ENCODE measurements at regions not wholly inside any gene's neighbourhood (a gene's known extent, or its start where the extent isn't known, plus 50 kb on each side); places are given as distances from the start of the nearest gene placed in this dataset.

DNA sequence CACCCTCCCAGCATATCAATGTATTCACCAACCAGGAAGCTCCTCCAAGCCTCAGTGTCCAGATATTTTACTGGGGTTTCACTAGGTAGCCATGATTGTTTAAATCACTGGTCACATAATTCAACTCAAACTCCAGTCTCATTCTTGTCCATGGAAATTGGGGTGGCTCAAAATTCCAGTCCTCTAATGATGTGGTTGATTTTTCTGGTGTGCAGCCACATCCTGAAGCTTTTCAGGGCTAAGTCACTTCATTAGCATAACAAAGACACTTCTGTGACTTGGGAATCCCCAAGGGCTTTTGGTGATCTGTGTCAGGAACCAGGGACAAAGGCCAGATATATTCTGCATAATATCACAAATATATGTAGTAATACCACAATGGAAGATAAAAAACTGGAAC lies 786.9 kb upstream of the IGFBP3 start:
- no peak for DNase-seq (ENCODE audit: low read depth in 4 of 4, low spot score in 3 of 4)

DNA sequence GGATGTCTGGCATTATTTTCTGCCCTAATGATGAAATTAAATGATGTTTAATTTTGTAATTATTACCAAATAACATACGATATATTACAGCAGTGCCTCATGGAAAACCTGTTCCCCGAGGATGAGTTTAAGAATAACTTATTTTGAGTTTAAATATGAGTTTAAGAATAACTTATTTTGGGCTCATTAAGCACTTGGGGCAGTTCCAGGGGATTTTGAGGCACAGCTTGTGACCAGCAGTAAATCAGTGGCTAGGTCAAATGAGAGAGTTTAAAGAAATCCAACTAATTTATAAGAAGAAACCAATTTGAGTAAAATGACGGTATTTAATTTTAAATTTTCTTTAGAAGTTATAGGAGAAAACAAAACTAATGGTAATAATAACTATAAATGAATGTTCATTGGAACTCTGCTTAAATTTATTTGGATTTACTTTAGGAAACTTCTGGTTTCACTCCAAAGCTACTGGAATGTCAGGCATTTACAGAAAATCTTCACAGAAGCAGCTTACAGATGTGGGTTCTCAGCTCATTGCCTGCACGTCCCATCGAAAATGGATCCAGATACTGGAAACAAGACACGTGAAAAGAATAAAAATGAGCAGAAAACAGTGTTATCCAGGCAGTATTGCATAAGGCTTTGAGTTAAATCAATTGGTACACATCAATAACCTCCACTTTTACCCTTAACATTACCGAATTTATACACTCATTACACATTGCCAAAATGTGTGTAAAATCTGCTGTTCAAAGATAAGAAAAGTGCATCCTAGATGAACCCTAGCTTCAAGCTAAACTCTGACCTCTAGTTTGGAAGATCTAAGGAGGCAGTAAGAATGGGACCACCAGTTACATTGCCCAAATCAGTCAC lies 784.5 kb upstream of the IGFBP3 start:
- DNase-seq (ENCODE audit: low read depth in 4 of 4, low spot score in 3 of 4) = peak in 1 of 4 donors; percentile 13

DNA sequence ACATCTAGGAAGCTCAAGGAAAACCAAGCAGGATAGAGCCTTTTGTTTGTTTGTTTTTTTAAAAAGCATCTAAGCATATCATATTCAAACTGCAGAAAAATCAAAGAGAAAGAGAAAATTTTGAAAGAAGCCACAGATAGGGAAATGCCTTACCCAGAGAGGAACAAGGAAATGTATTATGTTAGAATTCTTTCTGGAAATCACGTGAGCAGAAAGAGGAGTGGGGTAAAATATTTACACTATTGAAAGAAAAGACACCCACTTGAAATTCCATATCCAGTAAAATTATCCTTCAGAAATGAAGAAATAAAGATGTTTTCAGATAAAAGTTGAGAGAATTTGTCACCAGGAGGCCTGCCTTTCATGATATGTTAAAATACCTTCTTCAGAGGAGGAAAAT lies 775.7 kb upstream of the IGFBP3 start:
- no peak for DNase-seq (ENCODE audit: low read depth in 4 of 4, low spot score in 3 of 4)

DNA sequence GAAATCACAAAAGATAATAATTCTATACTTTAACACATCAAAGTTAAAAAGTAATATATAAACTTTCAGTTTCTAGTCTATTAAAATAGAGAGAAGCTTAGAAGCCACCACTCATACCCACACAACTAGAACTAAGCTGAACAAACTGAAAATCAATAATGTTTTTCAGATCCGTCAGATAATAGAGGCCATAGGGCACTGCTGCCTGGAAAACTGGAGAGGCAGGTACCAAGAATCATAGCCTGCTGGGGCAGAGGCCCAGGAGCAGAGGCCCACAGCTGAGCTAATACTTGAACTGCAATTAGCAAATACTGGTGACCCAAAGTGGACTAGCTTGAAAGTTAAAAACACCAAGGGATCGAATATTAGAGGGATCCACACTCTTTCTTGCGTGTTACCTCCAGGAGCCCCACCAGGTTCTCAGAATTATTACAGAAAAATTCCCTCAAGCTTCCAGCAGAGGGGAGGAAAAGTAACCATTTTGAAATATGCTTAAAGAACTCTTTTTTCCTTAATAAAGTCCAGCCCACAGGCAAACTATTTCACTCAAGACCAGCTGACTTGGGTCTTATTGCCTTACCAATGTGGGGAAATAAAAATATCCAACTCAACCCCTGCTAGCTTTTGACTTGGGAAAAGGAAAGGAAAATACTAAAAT lies 774.1 kb upstream of the IGFBP3 start:
- no peak for DNase-seq (ENCODE audit: low read depth in 4 of 4, low spot score in 3 of 4)

DNA sequence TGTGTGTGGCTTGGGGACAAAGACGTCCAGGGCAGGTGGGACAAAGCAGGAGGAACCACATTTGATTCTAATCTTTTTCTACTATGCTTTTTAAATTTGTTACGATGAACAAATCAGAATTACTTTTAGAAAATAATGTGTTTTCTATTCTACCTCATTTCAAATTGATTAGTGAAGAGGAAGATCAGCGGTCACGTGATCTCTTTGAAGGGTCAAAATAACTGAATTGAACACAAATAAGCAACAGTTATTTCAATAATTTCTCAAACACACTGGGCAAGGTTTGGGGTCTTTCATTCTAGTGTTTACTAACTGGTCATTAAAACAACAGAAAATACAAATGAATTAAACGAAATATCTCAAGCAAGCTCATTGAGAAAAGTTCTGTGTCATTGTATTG lies 773.0 kb upstream of the IGFBP3 start:
- DNase-seq (ENCODE audit: low read depth in 4 of 4, low spot score in 3 of 4) = no peak

DNA sequence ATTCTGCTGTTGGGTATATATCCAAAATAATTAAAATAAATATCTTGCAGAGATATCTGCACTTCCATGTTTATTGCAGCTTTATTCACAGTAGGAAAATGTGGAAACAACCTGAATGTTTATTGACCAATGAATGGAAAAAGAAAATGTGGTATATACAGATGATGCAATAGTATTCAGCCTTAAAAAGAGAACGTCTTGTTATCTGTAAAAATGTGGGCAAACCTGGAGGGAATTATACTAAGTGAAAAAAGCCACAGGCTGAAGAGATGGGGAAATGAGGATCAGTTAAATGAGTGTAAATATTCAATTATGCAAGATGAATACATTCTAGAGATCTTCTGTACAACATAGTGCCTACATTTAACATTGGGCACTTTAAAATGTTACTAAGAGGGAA lies 766.1 kb upstream of the IGFBP3 start:
- no peak for DNase-seq (ENCODE audit: low read depth in 4 of 4, low spot score in 3 of 4)

DNA sequence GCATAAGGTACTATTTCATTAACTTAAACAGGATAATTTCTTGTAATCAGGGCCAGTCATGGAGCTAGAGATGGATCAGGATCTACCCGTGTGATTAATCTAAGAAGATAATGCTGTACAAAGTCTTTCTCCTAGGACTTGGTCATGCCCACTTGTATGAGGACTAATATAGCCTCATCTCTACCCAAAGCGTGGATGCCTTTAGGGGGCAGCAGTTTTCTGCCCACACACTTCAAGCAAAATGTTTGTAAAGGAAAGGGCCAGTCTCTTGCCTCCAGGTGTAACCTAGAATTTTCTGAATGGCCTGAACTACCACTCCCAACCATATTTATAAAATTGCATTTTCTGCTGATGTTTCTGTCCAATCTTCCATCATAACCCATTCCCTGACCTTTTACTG lies 764.0 kb upstream of the IGFBP3 start:
- no peak for DNase-seq (ENCODE audit: low read depth in 4 of 4, low spot score in 3 of 4)

DNA sequence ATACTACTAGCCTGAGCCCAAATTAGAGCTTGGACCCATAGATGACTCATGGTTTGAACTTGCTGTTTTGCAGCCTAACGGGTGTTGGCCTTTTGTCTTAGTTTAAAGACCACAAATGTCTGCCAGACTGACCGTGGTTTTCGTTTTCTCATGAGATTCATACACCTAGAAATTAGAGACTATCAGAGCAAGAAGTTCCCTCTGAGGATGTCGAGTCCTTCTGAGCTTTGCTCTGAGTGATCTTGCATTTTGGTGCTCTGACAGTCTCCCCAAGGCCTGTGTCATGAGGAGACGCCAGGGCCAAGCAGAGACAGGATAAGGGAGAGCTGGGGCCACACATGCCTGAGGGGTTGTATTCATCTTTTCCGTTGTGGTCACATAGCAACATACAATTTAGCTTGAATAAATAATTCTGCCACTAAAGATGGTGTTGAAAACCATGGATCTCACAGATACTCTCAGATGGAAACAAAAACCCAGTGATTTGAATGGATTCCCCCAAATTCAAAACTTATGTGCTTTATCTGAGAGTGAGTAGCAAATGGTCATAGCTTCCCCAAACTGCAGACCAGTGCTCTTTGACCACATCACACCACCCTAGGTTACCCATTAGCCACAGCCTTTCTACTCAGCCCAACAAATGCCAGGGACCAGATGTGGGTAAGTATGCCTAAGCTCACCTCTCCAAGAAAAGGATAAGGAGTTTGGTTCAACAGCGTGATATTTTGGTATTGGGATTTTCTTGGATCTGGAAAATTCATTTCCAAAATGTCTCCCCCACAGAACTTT lies 762.0 kb upstream of the IGFBP3 start:
- no peak for DNase-seq (ENCODE audit: low read depth in 4 of 4, low spot score in 3 of 4)

DNA sequence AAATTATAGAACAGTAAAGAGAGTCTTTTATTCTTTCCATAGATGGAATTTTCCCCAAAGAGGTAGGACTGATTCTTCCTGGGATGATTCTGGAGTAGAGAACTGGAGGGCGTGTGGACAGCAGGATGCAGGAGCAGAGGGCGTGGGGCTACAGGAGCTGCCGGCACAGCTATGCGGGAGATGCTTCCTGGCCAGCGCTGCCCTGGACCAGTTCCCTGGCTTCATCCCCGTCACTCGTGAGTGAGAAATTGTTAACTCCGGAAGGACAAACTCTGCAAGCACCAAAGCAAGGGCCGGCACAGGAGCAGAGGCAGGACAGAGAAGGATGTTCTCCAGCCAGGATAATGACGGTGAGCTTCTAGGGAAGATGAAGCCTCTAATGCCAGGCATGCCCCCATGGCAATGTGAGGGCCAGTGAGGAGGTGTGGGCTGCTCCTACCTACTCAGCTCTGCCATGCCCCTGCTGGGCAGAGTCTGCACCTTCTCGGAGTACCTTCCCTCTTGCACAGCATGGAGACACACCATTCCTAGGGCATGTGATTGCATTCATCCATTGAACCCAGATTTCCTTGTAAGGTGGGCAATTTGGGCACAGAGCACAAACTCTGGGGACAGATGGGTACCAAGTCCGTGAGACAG lies 760.9 kb upstream of the IGFBP3 start:
- DNase-seq (ENCODE audit: low read depth in 4 of 4, low spot score in 3 of 4) = no peak

DNA sequence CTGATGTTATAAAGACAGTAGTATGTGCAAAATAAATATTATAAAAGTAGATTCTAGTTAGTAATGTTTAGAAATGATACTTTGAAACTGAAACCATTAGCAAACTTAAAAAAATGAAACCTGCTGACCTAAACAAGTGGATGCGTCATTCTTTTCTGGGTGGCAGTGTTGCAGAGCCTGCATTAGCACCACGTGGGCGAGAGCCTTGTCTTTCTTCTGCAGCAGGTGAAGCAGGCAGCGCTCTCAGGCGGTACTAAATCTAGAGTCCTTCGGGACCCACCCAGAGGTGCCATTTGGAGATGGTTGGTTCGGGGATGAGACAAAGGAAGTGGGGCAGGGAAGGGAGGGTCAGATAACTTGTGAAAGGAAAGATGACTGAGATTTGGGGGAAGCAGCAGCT lies 759.1 kb upstream of the IGFBP3 start:
- no peak for DNase-seq (ENCODE audit: low read depth in 4 of 4, low spot score in 3 of 4)

DNA sequence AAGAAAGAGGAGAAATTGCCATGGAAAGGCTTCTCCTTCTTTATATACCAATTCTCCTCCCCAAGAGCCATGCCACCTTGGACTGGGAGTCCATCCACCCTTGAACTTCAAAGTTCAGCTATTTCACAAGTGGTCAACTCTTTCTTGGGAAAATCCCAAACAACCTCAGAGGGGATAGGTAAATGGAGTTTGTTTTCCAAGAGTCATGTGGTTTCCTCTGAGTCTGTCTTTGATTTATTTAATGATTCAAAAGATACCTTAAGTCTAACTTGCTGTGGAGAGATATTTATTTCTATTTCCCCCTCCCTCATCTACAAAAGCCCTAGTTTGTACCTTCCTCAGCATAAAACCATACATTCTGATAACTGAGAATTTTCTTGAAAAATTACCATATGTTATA lies 758.6 kb upstream of the IGFBP3 start:
- no peak for DNase-seq (ENCODE audit: low read depth in 4 of 4, low spot score in 3 of 4)

DNA sequence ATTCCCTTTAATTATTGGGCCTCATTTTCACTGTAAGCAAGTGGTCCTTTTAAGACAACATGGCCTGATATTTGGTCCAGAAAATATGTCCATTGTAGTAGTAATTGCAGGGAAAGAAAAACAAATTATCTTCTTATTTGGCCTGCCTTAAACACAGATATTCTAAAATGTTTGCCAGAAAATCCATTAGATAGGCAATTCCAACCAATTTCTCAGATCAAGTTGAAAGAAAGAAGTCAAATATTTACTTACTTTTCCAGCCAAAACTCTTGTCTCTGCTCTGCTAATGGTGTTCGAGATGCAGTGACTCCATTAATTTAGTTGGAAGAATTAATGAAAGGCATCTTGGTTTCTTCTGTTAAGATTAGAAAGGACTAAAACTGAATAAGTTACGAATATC lies 757.3 kb upstream of the IGFBP3 start:
- DNase-seq (ENCODE audit: low read depth in 4 of 4, low spot score in 3 of 4) = no peak

DNA sequence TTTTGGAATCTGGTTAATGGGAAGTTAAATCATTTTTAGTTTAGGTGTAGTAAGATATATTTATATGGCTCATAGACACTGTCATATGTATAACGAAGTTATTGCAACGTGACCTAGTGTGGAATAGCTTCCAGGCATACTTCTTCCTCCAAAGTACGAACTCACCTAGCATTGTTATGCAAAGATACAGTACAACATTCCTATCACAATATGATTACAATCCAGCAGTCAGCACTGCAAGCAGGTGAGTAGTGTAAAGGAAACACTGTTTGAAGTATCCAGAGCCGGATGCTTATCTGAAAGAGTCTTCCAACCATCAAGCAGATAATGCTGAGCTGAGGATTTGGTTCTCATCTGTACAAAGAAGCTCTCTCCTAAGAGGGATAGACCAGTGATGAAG lies 754.4 kb upstream of the IGFBP3 start:
- DNase-seq (ENCODE audit: low read depth in 4 of 4, low spot score in 3 of 4) = no peak

DNA sequence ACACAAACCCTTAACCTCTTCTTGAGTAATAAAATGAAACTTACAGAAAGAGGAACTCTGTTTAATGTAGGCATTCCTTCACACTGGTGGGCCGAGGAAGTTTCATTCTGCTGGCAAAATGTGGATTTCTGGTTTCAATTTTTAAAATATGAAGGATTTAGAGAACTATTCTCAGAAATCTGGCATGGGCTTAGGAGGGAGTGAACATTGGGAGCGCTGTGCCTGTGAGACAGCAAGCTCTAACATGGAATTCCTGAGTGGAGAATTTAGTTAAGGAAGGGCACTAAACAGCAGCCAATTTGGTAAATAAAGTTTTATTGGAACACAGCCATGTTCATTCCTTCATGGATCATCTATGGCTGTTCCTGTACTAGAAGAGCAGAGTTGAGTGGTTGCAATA lies 751.8 kb upstream of the IGFBP3 start:
- DNase-seq (ENCODE audit: low read depth in 4 of 4, low spot score in 3 of 4) = no peak

DNA sequence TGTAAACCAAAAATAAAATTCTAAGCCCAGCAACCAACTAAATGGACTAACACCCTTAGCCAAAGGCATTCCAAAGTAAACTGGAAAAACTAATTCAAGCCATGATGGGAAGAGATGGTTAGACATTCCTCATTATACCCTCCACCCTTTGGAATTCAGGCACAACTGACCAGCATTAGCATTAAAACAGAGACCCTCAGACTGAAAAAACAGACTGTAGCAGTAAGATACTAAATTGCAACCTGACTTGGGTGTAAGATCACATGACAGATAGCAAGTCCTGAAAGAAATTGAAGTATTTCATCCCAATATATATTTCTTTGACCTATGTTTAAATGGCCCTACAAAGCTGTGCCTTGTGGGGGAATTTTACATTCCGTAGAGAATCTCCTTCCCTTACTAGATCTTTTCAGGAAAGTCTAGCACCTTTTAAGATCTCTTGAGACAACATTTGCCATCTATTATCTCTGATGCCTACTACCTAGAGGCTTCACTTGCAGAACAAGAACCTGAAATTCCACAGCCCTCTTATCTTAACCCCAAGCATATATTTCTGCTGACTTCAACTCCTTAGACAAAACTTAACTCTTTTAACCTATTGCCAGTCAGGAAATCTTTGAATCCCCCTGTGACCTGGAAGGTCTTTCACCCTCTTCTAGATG lies 750.2 kb upstream of the IGFBP3 start:
- DNase-seq (ENCODE audit: low read depth in 4 of 4, low spot score in 3 of 4) = no peak

DNA sequence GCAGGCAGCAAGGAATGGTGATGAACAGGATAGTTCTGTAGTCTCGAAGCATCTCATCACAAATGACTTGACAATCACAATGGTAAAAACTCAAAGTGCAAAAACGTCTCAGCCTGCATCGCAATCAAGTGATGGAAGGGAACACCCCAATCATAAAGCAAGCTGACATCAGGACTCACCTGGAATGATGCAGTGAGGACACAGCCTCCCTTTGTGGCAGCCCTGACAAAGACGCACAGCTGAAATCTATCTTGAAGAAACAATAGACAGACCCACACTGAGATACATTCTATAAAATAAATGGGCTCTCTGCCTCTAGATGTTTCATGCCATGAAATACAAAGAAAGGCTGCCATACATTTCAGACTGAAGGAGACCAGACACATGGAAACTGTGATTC lies 748.0 kb upstream of the IGFBP3 start:
- no peak for DNase-seq (ENCODE audit: low read depth in 4 of 4, low spot score in 3 of 4)

DNA sequence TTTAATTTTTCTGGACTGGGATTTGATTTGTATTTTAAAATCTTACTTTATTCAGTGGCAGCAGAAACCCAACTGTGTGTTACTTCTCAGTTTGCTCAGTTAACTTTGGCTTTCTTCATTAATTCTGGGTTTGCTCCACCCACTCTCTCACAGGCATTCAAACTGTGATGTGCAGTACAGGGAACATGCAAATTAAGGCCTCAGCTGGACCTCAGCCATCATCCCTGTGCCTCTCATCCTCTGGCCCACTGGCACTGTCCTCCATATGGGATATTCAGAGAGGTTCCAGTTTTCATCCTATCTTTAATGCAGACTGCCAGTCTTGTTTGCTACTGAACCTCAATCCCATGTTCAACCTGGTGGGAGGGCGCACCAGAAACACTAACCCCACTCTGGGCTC lies 743.4 kb upstream of the IGFBP3 start:
- no peak for DNase-seq (ENCODE audit: low read depth in 4 of 4, low spot score in 3 of 4)

DNA sequence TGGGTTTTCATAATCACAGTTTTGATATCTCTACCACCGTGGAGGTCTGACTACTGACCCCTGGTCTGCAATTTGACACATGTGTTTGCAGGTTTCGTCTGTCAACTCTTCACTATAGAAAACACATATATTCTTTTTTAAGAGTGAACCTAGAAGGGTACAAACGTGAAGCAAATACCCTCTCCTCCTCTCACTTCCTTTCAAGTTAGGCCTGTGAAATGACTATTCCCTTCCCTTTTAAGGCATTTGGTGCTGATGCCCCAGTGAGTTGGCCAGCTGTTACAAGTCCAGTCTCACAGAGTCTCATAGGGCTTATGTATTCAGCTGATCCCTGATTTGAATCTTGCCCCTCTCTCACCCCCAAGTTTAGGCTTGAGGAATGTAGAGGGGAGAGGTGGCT lies 742.0 kb upstream of the IGFBP3 start:
- DNase-seq (ENCODE audit: low read depth in 4 of 4, low spot score in 3 of 4) = no peak

DNA sequence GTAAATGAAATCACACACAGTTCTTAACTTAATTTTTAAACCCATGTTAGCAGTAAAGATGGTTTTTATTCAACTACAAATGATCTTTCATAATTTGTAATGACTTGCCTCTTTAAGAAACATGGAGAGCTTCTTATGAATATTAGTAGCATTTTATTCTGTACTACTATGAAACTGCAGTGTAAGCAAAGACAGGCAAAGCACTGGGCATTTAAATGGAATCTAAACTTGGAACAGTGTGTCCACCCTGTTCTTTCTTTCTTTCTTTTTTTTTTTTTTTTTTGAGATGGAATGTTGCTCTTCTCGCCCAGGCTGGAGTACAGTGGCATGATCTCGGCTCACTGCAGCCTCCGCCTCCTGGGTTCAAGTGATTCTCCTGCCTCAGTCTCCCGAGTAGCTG lies 740.4 kb upstream of the IGFBP3 start:
- DNase-seq (ENCODE audit: low read depth in 4 of 4, low spot score in 3 of 4) = no peak

DNA sequence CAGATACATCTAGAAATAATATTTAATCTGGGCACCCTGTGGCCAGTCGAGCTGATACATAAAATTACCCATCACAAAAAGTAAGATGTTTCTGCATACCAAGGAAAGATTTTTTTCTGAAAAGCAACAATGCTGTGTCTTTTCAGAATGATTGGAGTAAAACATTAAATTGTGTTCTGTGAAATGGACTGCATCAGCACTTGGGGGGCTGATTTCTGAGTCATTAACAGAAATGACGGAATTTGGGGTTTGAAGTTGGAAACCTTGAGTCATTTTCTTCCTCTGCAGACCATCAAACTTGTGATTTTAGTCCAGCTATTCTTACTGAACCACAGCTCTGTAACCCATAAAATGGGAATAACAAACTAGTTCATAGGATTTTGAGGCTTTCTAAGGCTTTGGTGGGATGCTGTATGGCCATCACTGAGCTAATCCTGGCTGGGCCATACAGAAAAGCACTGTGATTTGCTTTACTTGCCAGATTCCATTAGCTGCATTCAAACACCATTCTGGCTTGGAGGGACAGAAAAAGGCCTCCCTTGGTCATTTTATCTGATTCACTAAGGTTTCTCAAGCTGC lies 739.4 kb upstream of the IGFBP3 start:
- DNase-seq (ENCODE audit: low read depth in 4 of 4, low spot score in 3 of 4) = no peak

Data from right renal pelvis (tissue), 4 donors.